ENCODE measurements at regions not wholly inside any gene's neighbourhood (a gene's known extent, or its start where the extent isn't known, plus 50 kb on each side); places are given as distances from the start of the nearest gene placed in this dataset.

- no peak overlapping the region for H3K27ac ChIP-seq (ENCODE audit: poor library complexity, severe bottlenecking)
- no peaks in the 10 kb centered on the region for H3K36me3 ChIP-seq (ENCODE audit: low read depth)
- no peaks in the 10 kb centered on the region for H3K9me3 ChIP-seq (ENCODE audit: severe bottlenecking)
- no peak overlapping the region for H3K4me3 ChIP-seq (ENCODE audit: severe bottlenecking)
- ATAC-seq (ENCODE audit: low read depth) (no peak; the same call in 2 of the 3 replicates), DNase-seq (ENCODE audit: low spot score) (no peak)
- H3K27me3 ChIP-seq (ENCODE audit: insufficient read depth, poor library complexity, severe bottlenecking), result no peaks in the 10 kb centered on the region
- peak; percentile 22 for TF ChIP-seq CTCF (IDR thresholded peaks at IDR 0.05; ENCODE audit: poor library complexity, severe bottlenecking)
- peaks cover 8% of the 10 kb centered on the region for H3K4me1 ChIP-seq (ENCODE audit: insufficient read depth, poor library complexity, severe bottlenecking)
These were observed 418.3 kb downstream of the OTOL1 start for GRCh38 chr3:161914703-161915417.

GRCh38 chr3:161915418-161915750 lies 418.8 kb downstream of the OTOL1 start:
- no peaks in the 10 kb centered on the region for H3K27me3 ChIP-seq (ENCODE audit: insufficient read depth, poor library complexity, severe bottlenecking)
- no peak for DNase-seq (ENCODE audit: low spot score)
- H3K4me3 ChIP-seq (ENCODE audit: severe bottlenecking), result no peak overlapping the region
- H3K9me3 ChIP-seq (ENCODE audit: severe bottlenecking), result no peaks in the 10 kb centered on the region
- no peak overlapping the region for H3K27ac ChIP-seq (ENCODE audit: poor library complexity, severe bottlenecking)
- H3K4me1 ChIP-seq (ENCODE audit: insufficient read depth, poor library complexity, severe bottlenecking), result peaks cover 8% of the 10 kb centered on the region
- H3K36me3 ChIP-seq (ENCODE audit: low read depth), result no peaks in the 10 kb centered on the region
- TF ChIP-seq CTCF (IDR thresholded peaks at IDR 0.05; ENCODE audit: poor library complexity, severe bottlenecking), result no peak
- ATAC-seq (ENCODE audit: low read depth), result no peak

GRCh38 chr3:161920196-161920595 lies 423.6 kb downstream of the OTOL1 start:
- DNase-seq (ENCODE audit: low spot score), result no peak
- H3K9me3 ChIP-seq (ENCODE audit: severe bottlenecking), result no peaks in the 10 kb centered on the region
- no peaks in the 10 kb centered on the region for H3K36me3 ChIP-seq (ENCODE audit: low read depth)
- H3K4me3 ChIP-seq (ENCODE audit: severe bottlenecking), result no peak overlapping the region
- H3K4me1 ChIP-seq (ENCODE audit: insufficient read depth, poor library complexity, severe bottlenecking), result no peaks in the 10 kb centered on the region
- no peak overlapping the region for H3K27ac ChIP-seq (ENCODE audit: poor library complexity, severe bottlenecking)
- H3K27me3 ChIP-seq (ENCODE audit: insufficient read depth, poor library complexity, severe bottlenecking), result no peaks in the 10 kb centered on the region
- TF ChIP-seq CTCF (IDR thresholded peaks at IDR 0.05; ENCODE audit: poor library complexity, severe bottlenecking), result no peak
- no peak for ATAC-seq (ENCODE audit: low read depth)

- Histone ChIP-seq H3K27ac (ENCODE audit: poor library complexity, severe bottlenecking) (no peak overlapping the region), H3K4me3 (ENCODE audit: severe bottlenecking) (no peak overlapping the region), H3K27me3 (ENCODE audit: insufficient read depth, poor library complexity, severe bottlenecking) (no peaks in the 10 kb centered on the region), H3K4me1 (ENCODE audit: insufficient read depth, poor library complexity, severe bottlenecking) (no peaks in the 10 kb centered on the region), H3K36me3 (ENCODE audit: low read depth) (no peaks in the 10 kb centered on the region), H3K9me3 (ENCODE audit: severe bottlenecking) (no peaks in the 10 kb centered on the region)
- DNase-seq (ENCODE audit: low spot score), result no peak
- ATAC-seq (ENCODE audit: low read depth), result no peak
- TF ChIP-seq CTCF (IDR thresholded peaks at IDR 0.05; ENCODE audit: poor library complexity, severe bottlenecking), result no peak
These were observed 429.2 kb downstream of the OTOL1 start for GRCh38 chr3:161925749-161926360.

- Histone ChIP-seq H3K9me3 (ENCODE audit: severe bottlenecking) (no peaks in the 10 kb centered on the region), H3K4me3 (ENCODE audit: severe bottlenecking) (no peak overlapping the region), H3K4me1 (ENCODE audit: insufficient read depth, poor library complexity, severe bottlenecking) (no peaks in the 10 kb centered on the region), H3K27ac (ENCODE audit: poor library complexity, severe bottlenecking) (no peak overlapping the region), H3K36me3 (ENCODE audit: low read depth) (no peaks in the 10 kb centered on the region), H3K27me3 (ENCODE audit: insufficient read depth, poor library complexity, severe bottlenecking) (no peaks in the 10 kb centered on the region)
- TF ChIP-seq CTCF (IDR thresholded peaks at IDR 0.05; ENCODE audit: poor library complexity, severe bottlenecking), result no peak
- DNase-seq (ENCODE audit: low spot score) (no peak), ATAC-seq (ENCODE audit: low read depth) (no peak)
These were observed 430.5 kb downstream of the OTOL1 start for GRCh38 chr3:161927131-161927530.

Measured in RWPE2 (cell line).